Kidney glomerular epithelial cell (primary cell): ENCODE measurements at regions not wholly inside any gene's neighbourhood (a gene's known extent, or its start where the extent isn't known, plus 50 kb on each side); places are given as distances from the start of the nearest gene placed in this dataset.
"Not testable (repeated sequence)": the region's sequence is repeated elsewhere in the genome, so short reads cannot be mapped to it uniquely, and the experiment has no call there.

Experiments used
- DNase-seq: peaks from one replicate; lab custom pipeline; 2025; lab: John Stamatoyannopoulos, UW

DNA sequence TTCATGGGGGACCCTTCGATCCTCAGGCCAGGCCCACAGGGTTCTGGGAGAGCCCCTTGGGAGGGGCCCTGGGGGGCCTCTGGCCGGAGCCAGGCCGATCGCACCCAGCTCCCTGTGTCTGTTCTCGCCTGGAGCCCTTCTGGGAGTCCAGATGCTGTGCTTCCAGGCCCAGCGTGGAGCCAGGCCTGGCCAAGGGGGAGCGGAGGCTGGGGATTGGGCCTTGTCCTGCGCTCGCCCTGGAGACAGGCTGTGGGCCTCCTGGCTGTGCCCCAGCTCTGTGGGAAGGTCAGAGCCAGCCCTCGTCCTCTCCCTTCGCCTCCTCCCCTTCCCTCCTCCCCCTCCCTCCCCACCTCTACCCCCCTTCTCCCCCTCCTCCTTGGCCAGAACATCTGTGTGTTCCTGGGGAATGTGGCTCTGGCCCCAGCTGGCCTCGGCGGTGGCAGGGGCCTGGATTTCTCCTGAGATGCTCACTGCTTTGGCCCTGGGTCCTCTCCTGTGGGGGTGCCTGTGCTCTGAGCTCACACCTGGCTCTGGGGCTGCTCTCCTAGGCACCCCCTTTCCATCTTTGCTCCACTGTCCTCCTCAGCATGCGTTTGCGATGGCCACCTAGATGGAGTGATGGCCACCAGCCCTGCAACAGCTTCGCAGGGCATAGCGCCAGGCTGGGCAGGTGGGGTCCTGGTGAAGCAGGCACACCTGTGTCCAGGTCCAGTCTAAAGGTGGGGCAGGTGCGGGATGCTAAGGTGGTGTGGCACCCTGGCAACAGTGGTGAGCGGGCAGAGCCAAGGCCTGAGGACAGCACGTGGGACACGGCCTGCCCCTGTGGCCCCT, 90.6 kb upstream of the CIBAR2 start:
- no peak for DNase-seq

DNA sequence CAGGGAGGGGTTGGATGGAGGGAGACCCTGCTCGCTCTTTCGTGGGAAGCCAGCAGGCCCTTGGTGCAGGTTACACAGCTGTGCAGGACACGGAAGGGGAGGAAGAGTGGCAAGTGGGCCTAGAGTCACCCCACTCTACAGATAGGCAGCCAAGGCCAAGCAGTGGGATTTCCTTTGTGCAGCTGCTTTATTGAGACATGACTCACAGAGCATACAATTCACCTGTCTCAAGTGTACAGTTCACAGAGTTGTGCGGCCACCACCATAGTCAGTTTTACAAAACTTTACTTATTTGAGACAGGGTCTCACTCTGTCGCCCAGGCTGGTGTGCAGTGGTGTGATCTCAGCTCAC, 91.2 kb upstream of the CIBAR2 start:
- no peak for DNase-seq

DNA sequence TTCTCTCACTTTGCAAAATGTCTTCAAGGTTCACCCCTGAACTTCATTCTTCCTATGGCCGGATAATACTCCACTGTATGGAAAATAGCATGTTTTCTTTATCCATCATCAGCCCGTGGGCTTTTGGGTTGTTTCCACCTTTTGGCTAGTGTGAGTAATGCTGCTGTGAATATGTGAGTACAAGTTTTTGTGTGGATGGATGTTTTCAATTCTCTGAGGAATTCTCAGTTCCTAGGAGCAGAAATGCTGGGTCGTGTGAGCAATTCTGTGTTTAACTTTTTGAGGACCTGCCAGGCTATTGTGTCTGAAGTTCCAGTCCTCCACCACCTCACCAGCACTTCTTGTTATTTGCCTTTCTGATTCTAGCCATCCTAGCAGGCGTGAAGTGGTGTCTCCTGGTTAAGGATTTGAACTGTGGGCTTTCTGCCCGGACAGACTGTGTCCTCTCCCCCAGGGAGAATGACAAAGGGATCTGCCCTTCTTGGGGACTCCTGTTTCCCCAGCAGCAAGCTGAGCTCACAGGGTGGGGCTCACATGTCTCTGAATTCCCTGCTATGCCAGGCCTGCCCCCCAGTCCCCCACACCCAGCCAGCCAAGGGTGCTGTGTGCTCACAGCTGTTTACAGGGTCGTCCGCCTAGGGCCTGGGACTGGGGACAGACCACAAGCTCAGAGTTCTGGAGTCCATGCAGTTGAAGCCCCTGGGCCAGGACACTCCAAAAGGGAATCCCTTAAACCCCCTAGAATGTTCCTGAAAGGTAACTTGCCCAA, 92.2 kb upstream of the CIBAR2 start:
- DNase-seq: no peak

DNA sequence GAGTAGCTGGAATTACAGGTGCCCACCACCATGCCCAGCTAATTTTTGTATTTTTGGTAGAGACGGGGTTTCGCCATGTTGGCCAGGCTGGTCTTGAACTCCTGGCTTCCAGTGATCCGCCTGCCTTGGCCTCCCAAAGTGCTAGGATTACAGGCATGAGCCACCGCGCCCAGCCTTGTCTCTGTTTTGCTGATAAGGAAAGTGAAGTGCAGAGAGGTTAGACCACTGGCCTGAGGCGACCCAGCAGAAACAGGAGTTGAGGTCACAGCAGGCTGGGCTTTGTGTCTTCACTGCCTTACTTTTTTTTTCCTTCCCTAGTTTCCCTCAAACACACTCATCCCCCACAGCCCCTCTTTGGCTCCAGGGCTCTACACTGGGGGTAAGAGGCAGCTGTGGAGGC, 93.0 kb upstream of the CIBAR2 start:
- not testable (repeated sequence) for DNase-seq

- no peak for DNase-seq
Observed at GRCh38 chr16:85205747-85206471, 93.6 kb upstream of the CIBAR2 start.

DNA sequence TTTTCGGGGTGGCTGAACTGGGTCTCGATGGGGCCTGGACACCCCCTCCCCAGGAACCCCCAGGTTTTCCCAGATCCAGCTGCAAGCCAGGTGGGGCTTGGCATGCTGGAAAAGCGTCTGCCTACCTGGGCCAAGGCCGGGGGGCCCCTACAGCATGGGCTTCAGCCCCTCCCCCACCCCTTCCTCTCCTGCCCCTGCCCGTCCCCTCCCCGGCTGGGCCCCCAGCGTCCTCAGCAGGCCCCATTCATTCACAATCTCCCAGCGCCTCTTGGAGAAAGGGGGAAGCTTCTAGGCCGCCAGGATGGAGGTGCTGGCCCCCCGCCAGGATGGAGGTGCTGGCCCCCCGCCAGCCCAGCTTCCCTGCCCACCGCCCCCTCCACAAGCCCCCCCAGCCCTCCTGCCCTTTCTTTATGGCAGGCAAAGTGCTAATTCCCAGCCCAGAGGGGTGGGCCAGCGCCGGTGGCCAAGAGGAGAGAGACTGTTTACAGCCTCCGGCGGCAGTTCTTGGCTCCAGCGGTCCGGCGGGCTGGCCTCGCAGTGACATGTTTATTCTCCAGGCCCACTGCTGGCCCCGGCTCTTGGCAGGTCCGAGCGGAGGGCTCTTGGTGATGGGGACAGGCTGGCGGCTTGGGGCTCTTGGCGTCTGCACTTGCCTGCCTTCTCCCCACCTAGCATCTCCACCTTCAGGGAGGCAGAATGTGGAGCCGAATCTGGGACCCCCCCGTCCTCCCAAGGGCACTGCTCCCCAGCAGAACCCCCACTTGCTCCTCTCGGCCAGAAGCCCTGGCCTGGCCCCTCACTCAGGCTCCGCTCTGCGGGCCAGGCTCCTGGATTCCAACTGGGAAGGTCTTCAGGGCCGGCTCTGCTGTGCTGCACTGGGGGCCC, 94.4 kb upstream of the CIBAR2 start:
- DNase-seq: no peak

- no peak for DNase-seq
Observed at GRCh38 chr16:85207357-85207921, 95.2 kb upstream of the CIBAR2 start.

GRCh38 chr16:85208181-85208580, 95.9 kb upstream of the CIBAR2 start:
- DNase-seq: no peak

- no peak for DNase-seq
Observed at GRCh38 chr16:85208643-85209520, 96.6 kb upstream of the CIBAR2 start.

GRCh38 chr16:85209526-85210121, 97.4 kb upstream of the CIBAR2 start:
- no peak for DNase-seq

DNA sequence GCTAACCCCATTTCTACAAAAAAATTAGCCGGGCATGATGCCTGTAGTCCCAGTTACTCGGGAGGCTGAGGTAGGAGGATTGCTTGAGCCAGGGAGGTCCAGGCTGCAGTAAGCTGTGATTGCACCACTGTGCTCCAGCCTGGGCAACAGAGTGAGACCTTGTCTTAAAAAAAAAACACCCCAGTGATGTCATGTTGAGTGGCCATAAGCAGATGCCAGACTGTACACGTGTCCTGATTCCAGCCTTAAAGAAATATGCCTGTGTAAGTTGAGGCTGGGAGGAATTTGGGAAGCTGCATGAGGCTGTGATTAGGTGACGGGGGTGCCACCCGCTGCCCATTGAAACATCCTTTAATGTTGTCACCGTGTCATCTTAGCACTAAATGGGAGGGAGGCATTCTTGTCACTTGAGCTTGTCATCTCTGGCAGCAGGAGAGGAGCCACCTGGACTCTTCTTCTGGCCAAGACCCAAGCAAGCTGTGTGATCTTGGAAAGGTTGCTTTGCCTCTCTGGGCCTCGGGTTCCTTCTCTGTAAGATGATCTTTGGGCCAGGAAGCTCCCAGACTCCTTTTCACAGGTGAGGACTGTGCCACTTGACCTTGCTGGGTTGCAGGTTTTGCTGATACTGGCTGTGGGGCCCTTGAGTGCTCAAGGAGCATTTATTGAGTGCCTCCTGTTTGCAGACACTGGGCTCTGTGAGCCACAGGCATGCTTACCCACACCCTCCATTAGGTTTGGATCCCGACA, 98.3 kb upstream of the CIBAR2 start:
- DNase-seq: no peak

DNA sequence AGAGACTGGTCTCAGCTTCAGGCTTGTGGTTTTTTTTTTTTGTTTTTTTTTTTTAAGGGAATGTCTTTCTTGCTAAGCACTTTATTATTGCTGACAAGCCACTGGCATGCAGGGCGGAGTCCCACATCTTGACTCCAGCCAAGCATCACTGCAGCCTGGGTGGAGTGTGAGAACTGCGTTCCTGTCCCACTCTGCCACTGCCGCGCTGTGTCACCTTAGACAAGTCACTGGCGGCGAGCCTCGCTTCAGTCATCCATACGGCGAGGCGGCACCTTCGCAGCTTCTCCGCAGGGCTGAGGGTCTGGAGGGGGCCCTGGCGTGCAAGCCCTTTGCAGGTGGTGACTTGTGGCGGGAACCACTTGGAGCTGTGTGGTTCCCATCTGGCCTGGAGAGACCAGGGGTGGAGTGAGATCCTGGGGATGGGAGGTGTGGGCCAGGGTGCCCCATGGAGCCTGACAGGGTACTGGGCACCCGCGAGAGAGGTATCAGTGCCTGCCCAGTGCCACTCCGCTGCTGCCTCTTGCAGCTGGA, 99.1 kb upstream of the CIBAR2 start:
- DNase-seq: no peak

- no peak for DNase-seq
Observed at GRCh38 chr16:85213926-85214675, 101.8 kb upstream of the CIBAR2 start.

DNA sequence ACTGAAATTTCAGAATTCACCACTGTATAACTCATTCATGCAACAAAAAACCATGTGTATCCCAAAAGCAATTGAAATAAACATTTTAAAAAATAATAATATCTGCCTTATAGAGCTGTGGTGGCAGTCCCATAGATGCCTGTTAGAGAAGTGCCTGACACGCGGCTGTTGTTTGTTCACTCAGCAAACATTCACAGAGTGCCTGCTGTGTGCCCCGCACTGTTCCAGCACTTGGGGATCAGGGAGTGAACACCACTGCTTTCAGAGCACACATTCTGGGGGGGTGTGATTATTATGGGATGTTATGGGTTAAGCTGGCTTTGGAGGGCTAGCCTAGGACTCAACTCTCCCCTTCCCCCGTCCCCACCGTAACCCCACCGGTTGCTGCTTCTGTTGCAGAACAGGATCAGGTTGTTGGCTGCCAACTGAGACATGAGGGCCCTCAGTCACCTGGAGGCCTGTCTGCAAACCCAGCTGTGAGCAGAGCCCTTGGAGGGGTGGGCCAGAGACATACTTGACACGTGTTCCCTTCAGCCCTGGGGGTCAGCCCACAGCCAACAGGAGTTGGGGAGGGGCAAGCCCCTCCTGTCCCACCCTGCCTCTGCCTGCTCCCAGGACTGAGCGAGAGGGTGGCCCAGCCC, 103.3 kb upstream of the CIBAR2 start:
- no peak for DNase-seq

- no peak for DNase-seq
Observed at GRCh38 chr16:85216522-85217375, 104.5 kb upstream of the CIBAR2 start.

DNA sequence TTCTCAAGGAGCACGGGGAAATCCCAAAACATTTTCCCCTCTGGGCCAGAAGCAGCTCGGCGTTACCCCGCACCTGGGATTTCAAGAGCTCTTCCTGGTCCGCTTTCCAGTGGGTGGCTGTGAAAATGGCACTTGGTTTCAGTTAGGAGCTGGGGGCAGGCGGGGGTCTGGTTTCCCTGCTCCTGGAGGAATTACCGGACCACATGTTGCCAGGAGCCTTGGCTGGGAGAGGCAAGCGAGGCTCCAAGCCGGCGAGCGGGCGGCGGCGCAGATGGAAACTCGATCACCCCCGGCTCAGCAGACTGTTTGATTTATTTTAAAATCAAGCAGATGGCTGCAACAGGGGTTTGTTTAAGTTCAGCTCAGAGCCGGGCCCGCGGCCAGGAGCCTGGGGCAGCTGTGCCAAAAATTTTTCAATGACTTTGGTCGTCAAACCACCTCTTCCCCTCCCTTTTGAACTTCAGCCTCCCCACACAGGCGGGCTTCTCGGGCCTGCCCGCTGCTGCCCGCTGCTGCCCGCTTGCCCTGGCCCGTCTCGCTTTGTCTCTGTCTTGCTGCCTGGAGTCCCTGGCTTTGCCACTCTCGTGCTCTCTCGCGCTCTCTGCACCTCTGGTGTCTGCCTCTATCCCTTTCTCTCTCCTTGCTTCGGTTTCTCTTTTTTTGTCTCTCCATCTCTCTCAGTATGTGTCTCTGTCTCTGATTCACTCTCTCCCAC, 108.0 kb upstream of the CIBAR2 start:
- DNase-seq: peak; percentile 5
